H9 (cell line): ENCODE measurements at regions not wholly inside any gene's neighbourhood (a gene's known extent, or its start where the extent isn't known, plus 50 kb on each side); places are given as distances from the start of the nearest gene placed in this dataset.

Source experiments
- DNase-seq: peaks from one replicate; pipeline ENCODE4 v3.0.0-alpha.2; 2017
- H2AFZ ChIP-seq: one replicate; pipeline ENCODE4 v1.6.1; 2013; ENCODE audit warnings: mild to moderate bottlenecking, low read length, control low read depth, moderate library complexity
- H2AK5ac ChIP-seq: 2 replicates; pipeline ENCODE4 v1.6.1; 2013; ENCODE audit warnings: low read length, control low read depth, mixed read lengths; ENCODE audit not compliant: insufficient read length
- H2BK120ac ChIP-seq: one replicate; pipeline ENCODE4 v1.6.1; 2013; ENCODE audit warnings: low read depth, mild to moderate bottlenecking, low read length, control low read depth, inconsistent platforms; ENCODE audit not compliant: poor library complexity, severe bottlenecking
- H2BK12ac ChIP-seq: 2 replicates; pipeline ENCODE4 v1.6.1; 2013; ENCODE audit warnings: low read length, control low read depth, mixed read lengths, low read depth; ENCODE audit not compliant: insufficient read length
- H2BK15ac ChIP-seq: 2 replicates; pipeline ENCODE4 v1.6.1; 2013; ENCODE audit warnings: low read depth, low read length, control low read depth
- H2BK20ac ChIP-seq: one replicate; pipeline ENCODE4 v1.6.1; 2013; ENCODE audit warnings: low read depth, mild to moderate bottlenecking, low read length, control low read depth, inconsistent platforms; ENCODE audit not compliant: poor library complexity, severe bottlenecking
- H2BK5ac ChIP-seq: 2 replicates; pipeline ENCODE4 v1.6.1; 2013; ENCODE audit warnings: low read length, control low read depth, mixed read lengths; ENCODE audit not compliant: insufficient read length
- H3K14ac ChIP-seq: 2 replicates; pipeline ENCODE4 v1.6.1; 2013; ENCODE audit warnings: low read length, control low read depth; ENCODE audit not compliant: insufficient read depth
- H3K18ac ChIP-seq: 2 replicates; pipeline ENCODE4 v1.6.1; 2013; ENCODE audit warnings: low read depth, mild to moderate bottlenecking, mixed read lengths, low read length, control low read depth; ENCODE audit not compliant: insufficient read length
- H3K23ac ChIP-seq: 2 replicates; pipeline ENCODE4 v1.6.1; 2013; ENCODE audit warnings: low read length, control low read depth, mixed read lengths, low read depth; ENCODE audit not compliant: insufficient read length
- H3K23me2 ChIP-seq: 2 replicates; pipeline ENCODE4 v1.6.1; 2013; ENCODE audit warnings: low read depth, mild to moderate bottlenecking, mixed read lengths, low read length, control low read depth; ENCODE audit not compliant: insufficient read length, poor library complexity, severe bottlenecking
- H3K27ac ChIP-seq: 2 replicates; pipeline ENCODE4 v1.5.1; 2013; ENCODE audit warnings: low read length, control low read depth, mixed read lengths, low read depth; ENCODE audit not compliant: insufficient read length
- H3K27me3 ChIP-seq: 2 replicates; pipeline ENCODE4 v1.6.1; 2013; ENCODE audit warnings: low read length, control low read depth, inconsistent platforms; ENCODE audit not compliant: insufficient read depth
- H3K4ac ChIP-seq: 2 replicates; pipeline ENCODE4 v1.6.1; 2013; ENCODE audit warnings: low read depth, mild to moderate bottlenecking, control low read depth, inconsistent platforms, low read length, moderate library complexity
- H3K4me1 ChIP-seq: 2 replicates; pipeline ENCODE4 v1.6.1; 2013; ENCODE audit warnings: low read length, control low read depth, inconsistent platforms; ENCODE audit not compliant: insufficient read depth
- H3K4me2 ChIP-seq: 2 replicates; pipeline ENCODE4 v1.6.1; 2013; ENCODE audit warnings: low read length, control low read depth, mixed read lengths; ENCODE audit not compliant: insufficient read length, insufficient read depth
- H3K56ac ChIP-seq: 2 replicates; pipeline ENCODE4 v1.6.1; 2013; ENCODE audit warnings: low read depth, mild to moderate bottlenecking, mixed read lengths, low read length, control low read depth; ENCODE audit not compliant: insufficient read length
- H3K79me1 ChIP-seq: 2 replicates; pipeline ENCODE4 v1.6.1; 2013; ENCODE audit warnings: low read depth, mild to moderate bottlenecking, moderate library complexity, low read length, control low read depth, inconsistent platforms; ENCODE audit not compliant: insufficient read depth, poor library complexity, severe bottlenecking
- H3K79me2 ChIP-seq: 2 replicates; pipeline ENCODE4 v1.6.1; 2013; ENCODE audit warnings: low read length, control low read depth, inconsistent platforms; ENCODE audit not compliant: insufficient read depth
- H3K9ac ChIP-seq: 2 replicates; pipeline ENCODE4 v1.6.1; 2013; ENCODE audit warnings: low read length, control low read depth, mixed read lengths; ENCODE audit not compliant: insufficient read length; ENCODE audit errors: extremely low read depth
- H3K9me3 ChIP-seq: one replicate; pipeline ENCODE4 v1.6.1; 2013; ENCODE audit warnings: low read depth, low read length, inconsistent platforms; ENCODE audit not compliant: control insufficient read depth
- H3T11ph ChIP-seq: one replicate; pipeline ENCODE4 v1.6.1; 2013; ENCODE audit warnings: mild to moderate bottlenecking, low read length, control low read depth, inconsistent platforms
- H4K20me1 ChIP-seq: one replicate; pipeline ENCODE4 v1.6.1; 2013; ENCODE audit not compliant: control insufficient read depth, insufficient read length, insufficient read depth
- H4K5ac ChIP-seq: 2 replicates; pipeline ENCODE4 v1.6.1; 2013; ENCODE audit warnings: low read depth, mild to moderate bottlenecking, mixed read lengths, low read length, control low read depth; ENCODE audit not compliant: insufficient read length
- H4K8ac ChIP-seq: replicated peaks from 2 replicates; pipeline ENCODE4 v1.6.1; 2013; ENCODE audit warnings: low read length, control low read depth, mixed read lengths, low read depth; ENCODE audit not compliant: insufficient read length
- H4K91ac ChIP-seq: 2 replicates; pipeline ENCODE4 v1.6.1; 2013; ENCODE audit warnings: low read depth, mild to moderate bottlenecking, moderate library complexity, mixed read lengths, low read length, control low read depth; ENCODE audit not compliant: insufficient read length
- H3K27ac Mint-ChIP-seq, 3 experiments: 2 replicates in 2 of 3; 3 replicates in 1 of 3; pipeline ENCODE4 v1.8.0; 2020 to 2021; ENCODE audit warnings: mixed read lengths in 3 of 3, mild to moderate bottlenecking in 1 of 3, moderate library complexity in 1 of 3
- H3K27me3 Mint-ChIP-seq: 2 replicates; pipeline ENCODE4 v1.8.0; 2021; ENCODE audit warnings: low read depth, mild to moderate bottlenecking, moderate library complexity, mixed read lengths
- H3K36me3 Mint-ChIP-seq, 3 experiments: 2 replicates in 2 of 3; 3 replicates in 1 of 3; pipeline ENCODE4 v1.8.0; 2020 to 2021; ENCODE audit warnings: low read depth in 3 of 3, mixed read lengths in 3 of 3; ENCODE audit not compliant: insufficient read depth in 1 of 3
- H3K4me1 Mint-ChIP-seq, 2 experiments: 2 replicates each; pipeline ENCODE4 v1.8.0; 2020; ENCODE audit warnings: mixed read lengths in 2 of 2
- H3K4me3 Mint-ChIP-seq, 2 experiments: 2 replicates in 1 of 2; 3 replicates in 1 of 2; pipeline ENCODE4 v1.8.0; 2020 to 2021; ENCODE audit warnings: mild to moderate bottlenecking in 2 of 2, mixed read lengths in 2 of 2, moderate library complexity in 1 of 2
- H3K9me3 Mint-ChIP-seq, 2 experiments: 2 replicates in 1 of 2; 3 replicates in 1 of 2; pipeline ENCODE4 v1.8.0; 2020; ENCODE audit warnings: mild to moderate bottlenecking in 2 of 2, mixed read lengths in 2 of 2, moderate library complexity in 1 of 2
- CTCF ChIP-seq: fragments of 200-600 bp; sonication (generic); conservative IDR thresholded peaks from 3 replicates; pipeline ENCODE4 v1.8.0; 2021; ENCODE audit warnings: antibody characterized with exemption, mild to moderate bottlenecking
- WGBS: extraction: QIAGEN DNeasy Blood & Tissue Kit; methylation state at CpG from one replicate; pipeline ENCODE4 v1.1.7; 2013; ENCODE audit warnings: missing lambda C conversion rate, low lambda C conversion rate, mixed read lengths; ENCODE audit not compliant: insufficient read length; ENCODE audit errors: extremely low coverage; 5-methylcytosine and 5-hydroxymethylcytosine counted together

GRCh38 chr3:26108846-26109489, 319.1 kb downstream of the OXSM start:
- Histone ChIP-seq H3K4ac (no peak overlapping the region), H2BK5ac (no peak overlapping the region), H2BK20ac (no peak overlapping the region), H3K27ac (no peak overlapping the region), H4K5ac (no peak overlapping the region), H3K79me1 (no peaks in the 10 kb centered on the region), H4K8ac (no peak overlapping the region), H4K91ac (no peak overlapping the region), H3T11ph (no peak overlapping the region), H3K27me3 (no peaks in the 10 kb centered on the region), H2AK5ac (no peak overlapping the region), H4K20me1 (no peaks in the 10 kb centered on the region), H3K18ac (no peak overlapping the region), H3K14ac (no peak overlapping the region), H3K9ac (no peak overlapping the region), H3K23ac (no peak overlapping the region), H3K4me1 (no peaks in the 10 kb centered on the region; the same call in 1 of the 2 replicates), H2BK12ac (no peak overlapping the region), H2BK15ac (no peak overlapping the region), H2AFZ (no peak overlapping the region), H3K23me2 (no peaks in the 10 kb centered on the region), H2BK120ac (no peak overlapping the region), H3K79me2 (no peaks in the 10 kb centered on the region), H3K4me2 (no peak overlapping the region), H3K56ac (no peak overlapping the region), H3K9me3 (no peaks in the 10 kb centered on the region)
- TF ChIP-seq CTCF, result no peak
- Mint-ChIP-seq H3K36me3 (no peaks in the 10 kb centered on the region), H3K4me1 (peaks cover 13% of the 10 kb centered on the region in 2 experiments), H3K4me3 (no peak overlapping the region), H3K9me3 (no peaks in the 10 kb centered on the region), H3K27ac (no peak overlapping the region), H3K27me3 (no peaks in the 10 kb centered on the region)
- WGBS, result no CpG with 5 or more reads among the region's 2 CpGs
- DNase-seq, result no peak
